ENCODE measurements at regions not wholly inside any gene's neighbourhood (a gene's known extent, or its start where the extent isn't known, plus 50 kb on each side); places are given as distances from the start of the nearest gene placed in this dataset.

DNA sequence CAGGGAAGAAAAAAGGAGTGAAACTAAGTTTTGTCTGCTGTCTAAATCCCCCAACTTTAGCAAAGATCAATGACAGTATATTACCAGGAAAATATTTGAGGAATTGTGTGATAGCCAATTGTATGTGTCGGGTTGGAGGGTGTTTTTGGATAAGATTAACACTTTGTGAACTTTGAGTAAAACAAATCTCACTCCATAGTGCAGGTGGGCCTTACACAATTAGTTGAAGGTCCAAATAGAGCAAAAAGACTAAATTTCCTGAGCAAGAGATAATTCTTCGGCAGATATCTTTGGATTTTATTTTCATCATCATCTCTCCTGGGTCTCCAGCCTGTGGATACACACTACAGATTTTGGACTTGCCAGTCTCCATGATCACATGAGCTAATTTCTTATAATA, 152.8 kb upstream of the CWC22 start:
- BruUV-seq (replicated peaks) = no TSS peak
- Histone ChIP-seq H3K9me3 (ENCODE audit: control insufficient read depth in 1 of 2, insufficient read depth in 1 of 2, low read depth in 1 of 2, low read length in 2 of 2) (no peaks in the 10 kb centered on the region), H2AFZ (ENCODE audit: low read depth, low read length, poor library complexity, severe bottlenecking) (no peak overlapping the region), H3K4me2 (ENCODE audit: low read length) (no peak overlapping the region), H3K36me3 (ENCODE audit: control insufficient read depth in 1 of 2, insufficient read depth in 2 of 2, low read length in 2 of 2) (no peaks in the 10 kb centered on the region), H3K9me2 (ENCODE audit: insufficient read depth) (no peaks in the 10 kb centered on the region), H3K9ac (ENCODE audit: low read length) (no peak overlapping the region), H4K20me1 (ENCODE audit: insufficient read depth) (no peaks in the 10 kb centered on the region), H3K4me1 (ENCODE audit: control insufficient read depth in 1 of 2, insufficient read depth in 2 of 2, low read length in 2 of 2) (no peaks in the 10 kb centered on the region), H3K79me2 (ENCODE audit: insufficient read depth, low read length) (no peaks in the 10 kb centered on the region), H3K4me3 (replicated peaks in 1 of 2; ENCODE audit: low read depth in 1 of 2, low read length in 2 of 2) (no peak overlapping the region), H3K27ac (ENCODE audit: low read depth, low read length) (no peak overlapping the region), H3K27me3 (ENCODE audit: insufficient read depth, low read length) (no peaks in the 10 kb centered on the region)
- RAD21 ChIA-PET (ENCODE audit: low non-redundant PET in 1 of 2, low total read pairs in 2 of 2, uncharacterized antibody in 2 of 2, unreplicated experiment in 2 of 2) = no interaction called here
- TF ChIP-seq EGR1 (IDR thresholded peaks at IDR 0.05; ENCODE audit: low read depth) (no peak), SRF (IDR thresholded peaks at IDR 0.05; ENCODE audit: low read depth) (no peak), CEBPB (IDR thresholded peaks at IDR 0.05; ENCODE audit: low read depth) (no peak), TCF7L2 (IDR thresholded peaks at IDR 0.05; ENCODE audit: borderline replicate concordance, extremely low read depth, insufficient read depth, insufficient read length) (no peak), SP1 (IDR thresholded peaks at IDR 0.05; ENCODE audit: low read depth) (no peak), JUND (IDR thresholded peaks at IDR 0.05) (no peak), ELF1 (IDR thresholded peaks at IDR 0.05; ENCODE audit: borderline replicate concordance, low read depth) (no peak)
- TF ChIP-seq, protein P1, sequence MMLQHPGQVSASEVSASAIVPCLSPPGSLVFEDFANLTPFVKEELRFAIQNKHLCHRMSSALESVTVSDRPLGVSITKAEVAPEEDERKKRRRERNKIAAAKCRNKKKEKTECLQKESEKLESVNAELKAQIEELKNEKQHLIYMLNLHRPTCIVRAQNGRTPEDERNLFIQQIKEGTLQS (IDR thresholded peaks at IDR 0.05) = no peak
- intact Hi-C loops (cut with micrococcal nuclease) = no loop called here
- POLR2A ChIA-PET = no interaction called here
- ATAC-seq (no peak), DNase-seq (ENCODE audit: low read depth, low spot score) (no peak)
- CTCF ChIA-PET = no interaction called here

DNA sequence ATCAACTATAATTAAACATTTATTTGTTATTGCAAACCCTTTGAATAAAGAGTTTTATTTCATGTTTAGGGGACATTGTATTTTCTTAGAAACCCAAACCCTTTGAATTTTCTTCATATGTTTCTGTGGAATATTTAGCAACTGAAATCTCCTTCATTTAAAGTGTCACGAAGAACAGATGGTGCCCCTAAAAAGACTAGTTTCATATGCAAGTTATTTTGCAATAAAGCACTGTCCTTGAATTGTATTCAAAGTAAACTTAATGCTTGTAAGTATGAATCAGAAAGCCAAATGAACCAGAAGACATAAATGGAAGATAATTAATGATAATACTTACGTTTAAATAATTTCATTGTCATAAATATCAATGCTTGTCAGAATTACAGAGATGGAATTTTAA, 151.9 kb upstream of the CWC22 start:
- intact Hi-C loops (cut with micrococcal nuclease) = no loop called here
- TF ChIP-seq POLR2A (IDR thresholded peaks at IDR 0.05; ENCODE audit: borderline replicate concordance, extremely low read depth, insufficient read depth, insufficient read length) = no peak
- no peak for TF ChIP-seq SP1 (IDR thresholded peaks at IDR 0.05; ENCODE audit: low read depth)
- TF ChIP-seq EGR1 (IDR thresholded peaks at IDR 0.05; ENCODE audit: low read depth) = no peak
- no peak for TF ChIP-seq ZNF274 (IDR thresholded peaks at IDR 0.05; ENCODE audit: low read depth, low read length)
- TF ChIP-seq CEBPB (IDR thresholded peaks at IDR 0.05; ENCODE audit: low read depth) = no peak
- TF ChIP-seq, protein P2, sequence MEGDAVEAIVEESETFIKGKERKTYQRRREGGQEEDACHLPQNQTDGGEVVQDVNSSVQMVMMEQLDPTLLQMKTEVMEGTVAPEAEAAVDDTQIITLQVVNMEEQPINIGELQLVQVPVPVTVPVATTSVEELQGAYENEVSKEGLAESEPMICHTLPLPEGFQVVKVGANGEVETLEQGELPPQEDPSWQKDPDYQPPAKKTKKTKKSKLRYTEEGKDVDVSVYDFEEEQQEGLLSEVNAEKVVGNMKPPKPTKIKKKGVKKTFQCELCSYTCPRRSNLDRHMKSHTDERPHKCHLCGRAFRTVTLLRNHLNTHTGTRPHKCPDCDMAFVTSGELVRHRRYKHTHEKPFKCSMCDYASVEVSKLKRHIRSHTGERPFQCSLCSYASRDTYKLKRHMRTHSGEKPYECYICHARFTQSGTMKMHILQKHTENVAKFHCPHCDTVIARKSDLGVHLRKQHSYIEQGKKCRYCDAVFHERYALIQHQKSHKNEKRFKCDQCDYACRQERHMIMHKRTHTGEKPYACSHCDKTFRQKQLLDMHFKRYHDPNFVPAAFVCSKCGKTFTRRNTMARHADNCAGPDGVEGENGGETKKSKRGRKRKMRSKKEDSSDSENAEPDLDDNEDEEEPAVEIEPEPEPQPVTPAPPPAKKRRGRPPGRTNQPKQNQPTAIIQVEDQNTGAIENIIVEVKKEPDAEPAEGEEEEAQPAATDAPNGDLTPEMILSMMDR (IDR thresholded peaks at IDR 0.05 in 2 of 3, conservative IDR thresholded peaks at IDR 0.05 in 1 of 3; ENCODE audit: borderline replicate concordance in 1 of 3, insufficient read depth in 1 of 3, low read depth in 2 of 3, low read length in 2 of 3) = no peak
- TF ChIP-seq YY1 (IDR thresholded peaks at IDR 0.05; ENCODE audit: extremely low read depth, insufficient replicate concordance, low read depth, low read length) = no peak
- no peak for TF ChIP-seq ZFX (IDR thresholded peaks at IDR 0.05)
- no peak for TF ChIP-seq EZH2phosphoT487 (IDR thresholded peaks at IDR 0.05; ENCODE audit: borderline replicate concordance)
- no peak for TF ChIP-seq FOSL1 (IDR thresholded peaks at IDR 0.05; ENCODE audit: low read depth)
- Histone ChIP-seq H3K9ac (ENCODE audit: low read length) (no peak overlapping the region), H3K4me3 (replicated peaks in 1 of 2; ENCODE audit: low read depth in 1 of 2, low read length in 2 of 2) (no peak overlapping the region), H3K36me3 (ENCODE audit: control insufficient read depth in 1 of 2, insufficient read depth in 2 of 2, low read length in 2 of 2) (no peaks in the 10 kb centered on the region), H3K4me2 (ENCODE audit: low read length) (no peak overlapping the region), H3K4me1 (ENCODE audit: control insufficient read depth in 1 of 2, insufficient read depth in 2 of 2, low read length in 2 of 2) (no peaks in the 10 kb centered on the region), H2AFZ (ENCODE audit: low read depth, low read length, poor library complexity, severe bottlenecking) (no peak overlapping the region), H4K20me1 (ENCODE audit: insufficient read depth) (no peaks in the 10 kb centered on the region), H3K27me3 (ENCODE audit: insufficient read depth, low read length) (no peaks in the 10 kb centered on the region), H3K79me2 (ENCODE audit: insufficient read depth, low read length) (no peaks in the 10 kb centered on the region), H3K9me2 (ENCODE audit: insufficient read depth) (no peaks in the 10 kb centered on the region), H3K9me3 (ENCODE audit: control insufficient read depth in 1 of 2, insufficient read depth in 1 of 2, low read depth in 1 of 2, low read length in 2 of 2) (no peaks in the 10 kb centered on the region), H3K27ac (ENCODE audit: low read depth, low read length) (no peak overlapping the region)
- ChIA-PET POLR2A (no interaction called here), RAD21 (ENCODE audit: low non-redundant PET in 1 of 2, low total read pairs in 2 of 2, uncharacterized antibody in 2 of 2, unreplicated experiment in 2 of 2) (no interaction called here), CTCF (no interaction called here)
- DNase-seq (ENCODE audit: low read depth, low spot score) = no peak
- ATAC-seq = no peak
- BruUV-seq (replicated peaks) = no TSS peak
